ENCODE measurements at regions not wholly inside any gene's neighbourhood (a gene's known extent, or its start where the extent isn't known, plus 50 kb on each side); places are given as distances from the start of the nearest gene placed in this dataset.

- no peak for DNase-seq (ENCODE audit: low spot score, unreplicated experiment)
- Mint-ChIP-seq H3K4me1 (ENCODE audit: low read depth) (no peaks in the 10 kb centered on the region), H3K36me3 (ENCODE audit: insufficient read depth) (no peaks in the 10 kb centered on the region), H3K27ac (no peak overlapping the region), H3K4me3 (ENCODE audit: low read depth) (no peak overlapping the region), H3K27me3 (no peaks in the 10 kb centered on the region), H3K9me3 (ENCODE audit: low read depth) (no peaks in the 10 kb centered on the region)
- TF ChIP-seq, protein P1, sequence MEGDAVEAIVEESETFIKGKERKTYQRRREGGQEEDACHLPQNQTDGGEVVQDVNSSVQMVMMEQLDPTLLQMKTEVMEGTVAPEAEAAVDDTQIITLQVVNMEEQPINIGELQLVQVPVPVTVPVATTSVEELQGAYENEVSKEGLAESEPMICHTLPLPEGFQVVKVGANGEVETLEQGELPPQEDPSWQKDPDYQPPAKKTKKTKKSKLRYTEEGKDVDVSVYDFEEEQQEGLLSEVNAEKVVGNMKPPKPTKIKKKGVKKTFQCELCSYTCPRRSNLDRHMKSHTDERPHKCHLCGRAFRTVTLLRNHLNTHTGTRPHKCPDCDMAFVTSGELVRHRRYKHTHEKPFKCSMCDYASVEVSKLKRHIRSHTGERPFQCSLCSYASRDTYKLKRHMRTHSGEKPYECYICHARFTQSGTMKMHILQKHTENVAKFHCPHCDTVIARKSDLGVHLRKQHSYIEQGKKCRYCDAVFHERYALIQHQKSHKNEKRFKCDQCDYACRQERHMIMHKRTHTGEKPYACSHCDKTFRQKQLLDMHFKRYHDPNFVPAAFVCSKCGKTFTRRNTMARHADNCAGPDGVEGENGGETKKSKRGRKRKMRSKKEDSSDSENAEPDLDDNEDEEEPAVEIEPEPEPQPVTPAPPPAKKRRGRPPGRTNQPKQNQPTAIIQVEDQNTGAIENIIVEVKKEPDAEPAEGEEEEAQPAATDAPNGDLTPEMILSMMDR (IDR thresholded peaks at IDR 0.05; ENCODE audit: unreplicated experiment) = no peak
These were observed 690.9 kb downstream of the BRINP3 start for GRCh38 chr1:189786761-189787160.

- no peaks in the 10 kb centered on the region for H3K27me3 Mint-ChIP-seq
- no peaks in the 10 kb centered on the region for H3K9me3 Mint-ChIP-seq (ENCODE audit: low read depth)
- no peaks in the 10 kb centered on the region for H3K36me3 Mint-ChIP-seq (ENCODE audit: insufficient read depth)
- no peak overlapping the region for H3K27ac Mint-ChIP-seq
- H3K4me1 Mint-ChIP-seq (ENCODE audit: low read depth) = no peaks in the 10 kb centered on the region
- TF ChIP-seq, protein P1 (IDR thresholded peaks at IDR 0.05; ENCODE audit: unreplicated experiment) = no peak
- H3K4me3 Mint-ChIP-seq (ENCODE audit: low read depth) = no peak overlapping the region
- DNase-seq (ENCODE audit: low spot score, unreplicated experiment) = no peak
These were observed 690.5 kb downstream of the BRINP3 start for GRCh38 chr1:189787201-189787600.

DNA sequence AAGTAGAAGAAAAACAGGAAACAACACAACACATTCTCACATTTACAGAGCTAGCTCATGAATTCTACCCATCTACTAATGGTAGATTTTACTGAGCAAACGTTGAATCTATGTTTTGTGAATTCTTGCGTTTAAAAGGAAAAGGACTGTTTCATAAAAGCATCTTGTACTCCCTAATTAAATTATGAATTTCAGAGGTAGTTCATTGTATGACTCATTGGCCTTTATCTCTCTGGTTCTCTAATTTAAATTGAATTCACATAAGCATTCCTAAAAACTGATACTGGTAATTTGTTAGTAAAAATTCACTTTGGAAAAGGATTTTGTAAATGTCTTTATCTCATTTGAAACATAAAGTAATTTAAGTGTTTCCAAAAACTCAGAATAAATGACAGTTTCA is 687.3 kb downstream of the BRINP3 start:
- TF ChIP-seq, protein P1 (IDR thresholded peaks at IDR 0.05; ENCODE audit: unreplicated experiment) = no peak
- Mint-ChIP-seq H3K4me3 (ENCODE audit: low read depth) (no peak overlapping the region), H3K4me1 (ENCODE audit: low read depth) (no peaks in the 10 kb centered on the region), H3K27me3 (no peaks in the 10 kb centered on the region), H3K36me3 (ENCODE audit: insufficient read depth) (no peaks in the 10 kb centered on the region), H3K9me3 (ENCODE audit: low read depth) (peaks cover under 1% of the 10 kb centered on the region), H3K27ac (no peak overlapping the region)
- DNase-seq (ENCODE audit: low spot score, unreplicated experiment) = no peak

DNA sequence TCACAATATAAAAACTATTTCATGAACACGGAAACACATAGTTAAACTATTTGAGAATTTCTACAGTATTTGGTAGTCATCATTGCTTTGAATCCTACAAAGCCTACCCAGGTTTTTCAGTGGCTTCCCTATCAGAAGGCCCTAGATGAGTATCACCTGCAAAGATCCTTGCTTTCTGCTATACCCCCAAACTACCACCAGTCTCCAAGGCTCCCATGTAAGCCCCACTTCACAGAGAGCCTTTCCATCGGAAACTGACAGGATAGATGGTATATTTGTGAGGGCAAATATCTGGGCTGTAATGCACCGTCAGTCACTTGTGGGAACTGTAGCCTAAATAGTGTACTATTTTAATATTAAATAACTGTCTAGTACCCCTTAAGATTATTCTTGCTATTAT is 674.3 kb downstream of the BRINP3 start:
- TF ChIP-seq, protein P1 (IDR thresholded peaks at IDR 0.05; ENCODE audit: unreplicated experiment) = peak; percentile 19
- Mint-ChIP-seq H3K27ac (no peak overlapping the region), H3K9me3 (ENCODE audit: low read depth) (no peaks in the 10 kb centered on the region), H3K27me3 (no peaks in the 10 kb centered on the region), H3K36me3 (ENCODE audit: insufficient read depth) (no peaks in the 10 kb centered on the region), H3K4me3 (ENCODE audit: low read depth) (no peak overlapping the region), H3K4me1 (ENCODE audit: low read depth) (peaks cover 2% of the 10 kb centered on the region)
- no peak for DNase-seq (ENCODE audit: low spot score, unreplicated experiment)

GRCh38 chr1:189804352-189804751 is 673.3 kb downstream of the BRINP3 start:
- Mint-ChIP-seq H3K36me3 (ENCODE audit: insufficient read depth) (no peaks in the 10 kb centered on the region), H3K9me3 (ENCODE audit: low read depth) (no peaks in the 10 kb centered on the region), H3K27ac (no peak overlapping the region), H3K27me3 (no peaks in the 10 kb centered on the region), H3K4me1 (ENCODE audit: low read depth) (peaks cover 2% of the 10 kb centered on the region), H3K4me3 (ENCODE audit: low read depth) (no peak overlapping the region)
- DNase-seq (ENCODE audit: low spot score, unreplicated experiment) = no peak
- TF ChIP-seq, protein P1 (IDR thresholded peaks at IDR 0.05; ENCODE audit: unreplicated experiment) = no peak

Measured in progenitor cell of endocrine pancreas (in vitro differentiated cells).